DMS79 treated with DMSO at 0.1 percent for 48 hours (cell line): ENCODE measurements at regions not wholly inside any gene's neighbourhood (a gene's known extent, or its start where the extent isn't known, plus 50 kb on each side); places are given as distances from the start of the nearest gene placed in this dataset.
"Not testable (repeated sequence)": the region's sequence is repeated elsewhere in the genome, so short reads cannot be mapped to it uniquely, and the experiment has no call there.

Experiments used
- DNase-seq: peaks from one replicate; lab custom pipeline; 2025; lab: John Stamatoyannopoulos, UW

DNA sequence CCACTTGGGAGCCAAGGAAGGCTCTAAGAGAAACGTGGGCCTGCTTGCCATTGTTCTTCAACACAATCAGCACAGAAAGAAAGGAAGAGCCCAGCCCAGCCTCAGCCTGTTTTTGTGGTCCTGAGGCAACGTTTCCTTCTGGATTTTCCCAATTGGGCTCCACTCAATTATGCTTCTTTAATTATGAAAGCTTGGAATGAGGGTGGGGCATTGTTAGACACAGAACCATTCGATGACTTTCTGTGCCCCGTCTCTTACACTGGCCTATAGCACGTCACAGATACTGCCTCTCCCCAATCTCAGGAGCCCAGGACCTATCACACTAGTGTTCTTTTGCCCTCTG is 207.4 kb downstream of the ZFP36L2 start:
- no peak for DNase-seq

DNA sequence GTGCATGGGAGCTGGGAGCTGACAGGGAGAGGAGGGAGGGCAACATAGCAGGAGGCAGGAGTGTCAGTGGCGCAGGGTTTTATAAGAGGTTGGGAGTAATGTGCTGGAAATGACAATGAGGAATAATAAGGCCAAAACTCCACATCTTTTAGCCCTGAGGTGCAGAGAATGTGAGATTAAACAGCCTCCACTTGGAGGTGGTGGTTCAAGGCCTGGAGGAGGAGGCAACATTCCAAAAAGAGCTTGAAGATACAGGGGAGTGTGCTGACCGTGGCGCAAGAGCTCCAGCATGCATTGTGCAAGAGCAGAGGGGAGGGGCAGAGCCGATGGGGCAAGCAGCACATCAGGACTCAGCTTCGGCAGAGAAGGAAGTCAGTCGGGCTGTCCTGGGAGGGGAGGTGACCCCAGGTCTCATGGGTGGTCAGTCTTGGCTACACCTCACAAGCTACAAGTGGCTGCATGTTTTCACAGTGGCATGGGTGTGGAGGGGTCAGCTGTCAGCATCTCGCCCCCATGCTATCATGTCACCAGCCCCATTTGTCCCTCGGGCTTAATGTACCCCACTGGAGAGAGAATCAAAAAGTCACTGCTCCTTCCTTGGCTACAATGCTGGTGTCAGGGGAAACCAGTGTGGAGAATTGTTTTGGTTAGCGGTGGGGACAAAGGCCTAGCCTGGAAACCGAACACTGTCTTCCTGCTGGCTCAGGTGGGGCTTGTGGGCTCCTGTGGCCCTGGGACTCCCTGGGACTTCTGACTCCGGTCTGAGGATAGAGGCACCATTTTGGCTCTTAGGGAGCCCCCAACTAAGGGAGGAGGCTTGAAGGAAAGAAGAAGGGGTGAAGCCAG is 208.0 kb downstream of the ZFP36L2 start:
- DNase-seq = no peak

DNA sequence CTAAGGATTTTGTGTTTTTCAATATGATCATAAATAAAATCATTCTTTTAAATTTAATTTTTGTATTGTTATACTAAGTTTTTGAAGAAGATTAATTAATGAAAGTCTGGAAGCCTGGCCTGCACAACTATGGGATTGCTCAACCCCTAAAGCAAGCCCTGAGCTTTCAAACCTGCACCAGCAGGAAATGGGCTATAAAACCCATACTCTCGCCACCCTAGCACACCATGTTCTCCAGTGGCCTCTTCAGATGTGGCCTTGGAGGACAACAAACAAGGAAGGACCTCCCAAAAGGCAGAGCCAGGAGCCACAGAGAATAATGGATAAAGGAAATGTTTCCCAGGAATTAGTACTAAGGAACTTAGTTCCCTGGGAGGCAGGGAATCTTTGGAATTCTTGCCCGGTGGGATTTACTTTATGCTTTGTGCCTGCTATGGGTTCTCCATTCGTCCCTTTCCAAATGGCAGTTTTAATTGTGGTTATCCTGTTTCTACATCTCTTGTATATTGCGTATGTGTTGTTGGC is 212.5 kb downstream of the ZFP36L2 start:
- no peak for DNase-seq

DNA sequence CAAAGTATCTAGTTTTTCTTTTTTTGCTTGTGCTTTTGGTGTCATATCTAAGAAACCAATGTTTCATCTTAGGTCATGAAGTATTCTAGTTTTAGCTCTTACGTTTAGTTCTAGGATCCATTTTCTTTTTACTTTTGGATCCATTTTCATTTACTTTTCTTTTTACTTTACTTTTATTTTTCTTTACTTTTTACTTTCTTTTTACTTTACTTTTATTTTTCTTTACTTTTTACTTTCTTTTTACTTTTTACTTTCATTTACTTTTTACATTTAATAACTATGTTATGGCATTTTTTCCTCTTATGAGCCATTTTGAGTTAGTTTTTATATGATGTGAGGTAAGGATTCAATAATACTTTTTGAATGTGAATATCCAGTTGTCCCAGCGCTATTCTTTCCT is 213.4 kb downstream of the ZFP36L2 start:
- no peak for DNase-seq

DNA sequence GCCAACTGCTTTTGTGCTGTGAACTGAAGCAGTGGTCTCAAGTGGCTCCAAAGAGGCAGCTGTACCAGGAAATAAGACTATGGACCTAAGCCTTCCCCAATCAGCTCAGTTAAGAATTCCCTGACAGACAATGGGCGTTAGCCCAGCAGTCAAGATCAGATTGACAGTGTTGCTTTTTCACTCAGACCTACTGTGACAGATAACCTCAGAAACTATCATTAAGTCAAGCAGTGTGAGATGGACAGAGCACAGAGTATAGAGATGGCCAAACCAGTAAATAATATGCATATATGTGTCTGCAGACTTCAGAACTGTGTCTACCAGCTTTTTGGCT is 215.3 kb downstream of the ZFP36L2 start:
- DNase-seq = peak; percentile 76

DNA sequence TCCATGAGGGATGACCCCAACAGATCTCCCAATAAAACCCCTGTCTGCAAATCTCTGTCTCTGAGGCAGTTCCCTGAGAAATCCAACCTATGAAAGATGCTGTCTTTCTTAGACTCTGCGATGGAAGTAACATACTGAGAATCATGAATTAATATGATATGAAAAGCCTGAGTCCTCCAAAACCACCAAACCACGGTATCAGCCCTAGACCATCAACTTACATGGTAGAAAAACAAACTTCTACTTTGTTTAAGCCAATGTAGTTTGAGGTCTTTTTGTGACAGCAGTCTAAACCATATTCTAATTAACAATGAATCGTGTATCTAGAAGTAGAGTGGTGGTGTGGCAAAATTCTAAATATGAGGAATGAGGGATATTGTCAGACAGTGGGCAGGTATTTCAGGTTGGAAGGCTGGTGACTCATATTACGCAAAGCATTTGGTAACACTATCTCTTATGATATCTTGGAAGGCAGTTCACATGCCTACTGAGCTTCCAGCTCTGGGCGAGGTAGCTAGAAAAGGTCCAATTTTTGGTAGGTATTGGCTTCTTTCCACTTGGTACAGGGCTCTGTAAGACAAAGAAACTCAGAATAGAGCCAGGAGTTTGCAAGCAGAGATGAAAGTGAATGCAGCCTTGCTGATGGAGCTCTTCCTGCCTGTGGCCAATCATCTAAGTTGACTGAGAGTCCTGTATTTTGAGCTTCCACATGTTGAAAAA is 215.8 kb downstream of the ZFP36L2 start:
- no peak for DNase-seq

DNA sequence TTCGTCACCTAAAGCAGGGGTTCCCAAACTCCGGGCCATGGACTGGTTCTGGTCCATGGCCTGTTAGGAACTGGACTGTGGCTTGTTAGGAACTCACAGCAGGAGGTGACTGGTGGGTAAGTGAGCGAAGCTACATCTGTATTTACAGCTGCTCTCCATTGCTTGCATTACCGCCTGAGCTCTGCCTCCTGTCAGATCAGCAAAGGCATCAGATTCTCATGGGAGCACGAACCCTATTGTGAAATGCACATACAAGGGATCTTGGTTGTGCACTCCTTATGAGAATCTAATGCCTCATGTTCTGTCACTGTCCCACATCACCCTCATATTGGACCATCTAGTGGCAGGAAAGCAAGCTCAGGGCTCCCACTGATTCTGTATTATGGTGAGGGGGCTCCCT is 217.0 kb downstream of the ZFP36L2 start:
- DNase-seq = no peak

DNA sequence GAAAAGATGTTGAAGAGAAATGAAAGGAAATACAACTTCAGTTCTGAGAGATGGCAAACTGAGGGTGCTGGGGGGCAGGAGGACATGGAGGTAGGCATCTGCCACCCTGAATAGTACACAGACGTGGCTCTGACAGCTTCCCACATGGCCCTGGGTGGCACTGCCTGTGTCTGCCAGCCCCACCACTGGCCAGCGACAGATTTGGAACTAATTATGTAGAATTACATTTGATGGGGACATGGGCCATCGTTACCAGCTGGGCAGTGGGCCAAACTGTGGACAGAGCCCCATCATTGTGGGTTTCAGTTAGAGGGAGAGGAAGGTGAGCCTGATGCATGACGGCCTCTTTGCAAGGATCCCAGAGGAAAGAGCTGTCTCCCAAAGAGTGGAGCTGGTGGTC is 216.0 kb upstream of the HAAO start:
- no peak for DNase-seq

DNA sequence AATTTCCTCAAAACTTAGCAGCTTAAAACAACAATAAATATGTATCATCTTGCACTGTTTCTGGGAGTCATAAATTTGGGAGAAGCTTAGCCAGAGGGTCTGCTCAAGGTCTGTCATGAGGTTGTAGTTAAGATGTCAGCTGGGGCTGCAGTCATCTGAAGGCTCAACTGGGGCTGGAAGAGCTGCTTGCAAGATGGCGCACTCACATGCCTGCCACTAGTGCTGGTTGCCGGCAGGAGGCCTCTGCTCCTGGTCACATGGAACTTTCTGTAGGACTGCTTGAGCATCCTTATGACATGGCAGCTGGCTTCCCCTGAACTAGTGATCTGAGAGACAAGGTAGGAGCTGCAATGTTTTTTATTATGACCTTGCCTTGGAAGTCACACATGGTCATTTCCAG is 215.5 kb upstream of the HAAO start:
- DNase-seq = no peak

DNA sequence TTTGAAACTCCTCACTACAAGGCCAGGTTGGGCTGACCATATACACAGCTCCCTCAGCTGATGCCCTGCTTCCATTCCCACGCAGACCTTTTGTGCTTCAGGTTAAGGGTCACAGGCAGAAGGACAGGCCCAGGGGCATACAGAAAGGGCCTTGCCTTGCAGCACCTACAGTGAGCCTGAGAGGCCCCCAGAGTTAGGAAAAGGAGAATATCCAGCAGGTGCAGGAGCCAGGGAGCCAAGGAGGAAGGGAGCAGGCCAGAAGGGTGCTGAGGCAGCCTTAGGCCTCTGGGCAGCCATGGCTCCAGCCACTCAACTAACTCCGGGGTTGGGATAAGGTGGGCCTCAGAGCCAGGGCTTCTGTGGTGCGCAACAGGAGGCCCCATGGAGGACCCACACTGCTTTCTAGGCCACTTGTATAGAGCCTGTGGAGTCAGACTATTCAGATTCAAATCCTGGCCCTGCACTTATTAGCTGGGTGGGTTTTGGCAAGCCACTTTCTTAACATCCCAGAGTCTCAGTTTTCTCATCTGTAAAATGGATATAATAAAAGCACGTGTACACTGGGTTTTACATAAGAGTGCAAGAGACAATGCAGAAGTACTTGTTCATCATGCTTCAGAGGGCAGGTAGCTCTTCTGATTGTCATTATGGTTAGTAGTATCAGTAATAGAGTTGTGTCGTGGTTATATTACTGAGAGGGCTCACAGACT is 214.6 kb upstream of the HAAO start:
- DNase-seq = no peak

DNA sequence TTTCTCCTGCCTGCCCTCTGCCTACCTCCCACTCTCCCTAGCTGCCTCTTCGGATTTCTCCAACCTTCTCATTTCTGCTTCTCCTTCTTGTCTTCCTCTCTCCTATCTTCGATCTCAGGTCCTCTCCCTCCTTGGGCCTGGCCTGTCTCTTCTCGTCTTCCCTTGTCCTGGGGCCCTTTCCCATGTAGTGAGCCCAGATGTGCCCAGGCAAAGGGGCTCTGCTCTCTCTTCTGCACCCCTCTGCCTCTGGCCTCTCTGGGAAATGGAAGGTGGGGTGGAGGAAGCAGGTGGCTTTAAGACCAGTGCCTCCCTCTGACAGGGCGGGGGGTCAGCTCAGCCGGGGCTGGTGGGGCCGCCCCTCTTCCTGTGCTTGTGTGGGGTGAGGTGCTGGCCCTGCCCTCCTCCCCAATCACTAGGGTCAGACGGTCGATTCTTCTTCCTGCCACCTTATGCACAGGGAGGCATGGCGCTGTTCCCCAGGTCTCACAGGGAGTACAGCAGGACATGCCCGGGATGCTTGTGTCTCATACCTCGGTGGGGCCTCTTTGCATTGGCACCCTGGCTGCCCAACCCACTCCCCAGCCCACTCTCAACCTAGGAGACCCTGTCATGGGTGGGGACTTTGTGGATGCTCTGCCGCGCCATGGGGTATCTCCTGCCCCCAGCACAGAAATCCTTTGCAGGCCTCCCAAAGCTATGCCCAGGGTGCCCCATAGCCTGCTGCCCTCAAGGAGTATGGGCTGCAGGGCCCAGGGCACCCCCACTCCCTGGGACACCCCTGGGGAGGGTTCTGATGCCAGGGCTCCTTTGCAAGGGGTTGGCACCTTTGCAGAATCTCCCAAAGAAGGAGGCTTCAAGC is 213.8 kb upstream of the HAAO start:
- no peak for DNase-seq

DNA sequence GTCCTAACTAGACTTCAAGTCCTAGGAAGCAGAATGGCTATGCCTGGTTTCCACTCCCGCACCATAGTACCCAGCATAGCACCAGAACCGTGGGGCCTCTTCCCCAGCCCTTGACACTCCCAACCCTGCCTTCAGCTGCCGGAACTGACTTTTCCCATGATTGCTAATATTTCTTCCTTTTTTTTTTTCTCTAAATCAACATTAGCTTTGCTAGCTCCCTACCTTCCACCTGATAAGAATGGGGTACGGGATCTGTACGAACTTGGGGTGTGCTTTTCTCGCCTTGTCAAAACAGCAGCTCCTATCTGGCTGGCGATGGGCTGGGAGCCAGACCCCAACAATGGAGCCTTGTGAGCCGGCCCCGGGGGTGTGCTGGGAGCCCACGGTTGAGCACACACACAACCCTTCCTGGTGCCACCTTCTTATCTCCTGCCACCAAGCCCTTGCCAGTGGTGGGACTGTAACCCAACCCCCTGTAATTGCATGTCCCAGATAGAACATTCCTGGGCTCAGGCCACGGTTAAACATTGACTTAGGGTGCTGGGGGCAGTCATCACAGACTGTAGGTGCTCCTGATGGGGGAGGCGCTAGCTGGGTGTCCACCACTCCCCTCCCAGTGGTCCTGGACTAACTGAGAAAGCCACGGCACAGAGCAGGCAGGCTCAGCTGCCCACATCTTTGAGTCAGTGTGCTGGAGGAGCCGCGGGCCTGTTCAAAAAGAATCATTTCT is 213.0 kb upstream of the HAAO start:
- no peak for DNase-seq

DNA sequence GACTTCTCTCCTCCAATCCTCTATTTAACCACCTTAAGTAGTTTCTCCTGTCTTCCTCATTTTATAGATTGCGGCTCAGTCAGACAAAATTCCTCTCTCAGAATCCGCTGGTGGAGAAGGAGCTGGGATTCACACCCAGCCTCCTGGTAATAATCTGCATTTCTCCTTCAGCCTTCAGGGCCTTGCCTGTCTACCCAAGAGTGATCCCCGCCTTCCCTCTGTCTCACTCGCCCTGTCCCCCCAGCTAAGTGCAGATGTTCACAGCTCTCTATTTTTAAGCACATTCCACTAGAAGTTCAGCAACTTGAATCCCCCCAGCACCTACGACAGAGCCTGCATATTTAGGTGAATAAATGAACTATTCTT is 212.5 kb upstream of the HAAO start:
- DNase-seq = no peak

DNA sequence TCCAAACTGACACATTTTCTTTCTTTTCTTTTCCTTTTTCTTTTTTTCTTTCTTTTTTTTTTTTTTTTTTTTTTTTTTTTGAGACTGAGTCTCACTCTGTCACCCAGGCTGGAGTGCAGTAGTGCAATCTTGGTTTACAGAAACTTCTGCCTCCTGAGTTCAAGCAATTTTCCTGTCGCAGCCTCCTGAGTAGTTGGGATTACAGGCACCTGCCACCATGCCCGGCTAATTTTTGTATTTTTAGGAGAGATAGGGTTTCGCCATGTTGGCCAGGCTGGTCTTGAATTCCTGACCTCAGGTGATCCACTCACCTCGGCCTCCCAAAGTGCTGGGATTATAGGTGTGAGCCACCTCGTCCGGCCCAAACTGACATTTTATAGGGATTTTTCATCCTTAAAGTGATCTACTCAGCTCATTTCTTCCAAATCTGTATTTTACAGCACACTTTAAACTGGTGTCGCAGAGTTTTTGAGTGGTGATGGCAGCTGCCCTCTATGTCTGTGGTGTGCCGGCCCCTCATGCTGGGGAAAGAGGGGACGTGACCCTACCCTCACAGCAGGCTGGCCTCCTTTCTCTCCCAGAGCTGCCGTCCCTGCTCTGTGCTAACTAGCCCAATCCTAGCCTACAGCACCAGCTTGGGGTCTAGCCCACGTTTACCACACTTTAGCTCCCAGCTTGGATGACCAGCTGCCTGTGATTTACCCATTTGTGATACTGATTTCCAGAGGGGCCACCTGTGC is 211.9 kb upstream of the HAAO start:
- DNase-seq = not testable (repeated sequence)

DNA sequence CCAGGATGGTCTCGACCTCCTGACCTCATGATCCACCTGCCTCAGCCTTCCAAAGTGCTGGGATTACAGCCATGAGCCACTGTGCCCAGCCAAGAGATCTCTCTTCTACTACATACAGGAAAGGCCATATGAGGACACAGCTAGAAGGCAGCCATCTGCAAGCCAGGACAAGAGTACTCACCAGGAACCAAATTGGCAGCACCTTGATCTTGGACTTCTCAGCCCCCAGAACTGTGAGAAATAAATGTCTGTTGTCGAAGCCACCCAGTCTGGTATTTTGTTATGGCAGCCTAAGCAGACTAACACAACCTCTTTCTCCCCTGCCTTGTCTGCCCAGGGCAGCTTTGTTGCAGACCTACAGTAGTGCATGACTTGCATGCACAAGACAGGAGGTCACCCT is 211.3 kb upstream of the HAAO start:
- DNase-seq = no peak

DNA sequence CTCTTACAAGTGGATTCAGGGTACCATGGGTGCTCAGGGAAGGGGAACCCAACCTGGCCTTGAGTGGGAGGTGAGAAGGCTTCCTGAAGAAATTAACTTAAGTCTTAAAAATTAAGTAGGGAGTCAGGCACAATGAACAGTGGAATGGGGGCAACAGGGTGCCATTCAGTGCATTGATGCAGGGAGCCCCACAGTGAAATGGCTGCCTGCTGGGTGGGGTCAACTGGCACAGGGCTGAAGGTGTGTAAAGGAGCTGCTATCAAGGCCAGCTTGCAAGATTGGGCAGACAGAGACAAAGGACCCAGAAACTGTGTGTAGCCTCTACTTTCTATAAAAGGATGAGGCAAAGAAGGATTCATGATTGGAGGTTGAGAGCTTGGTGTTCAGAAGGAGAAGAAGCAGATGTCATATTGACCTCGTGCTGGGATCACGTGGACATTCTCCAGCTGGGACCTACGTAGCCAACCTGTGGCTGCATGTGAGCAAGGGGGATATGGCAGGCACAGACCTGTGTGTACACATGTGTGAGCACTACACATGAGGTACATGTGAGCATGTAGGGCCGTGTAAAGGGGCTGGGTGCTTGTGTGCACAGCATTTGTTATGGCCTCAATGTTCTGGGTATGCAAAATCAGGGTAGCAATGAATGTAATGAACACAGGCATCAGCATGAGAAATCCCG is 209.5 kb upstream of the HAAO start:
- DNase-seq = no peak

DNA sequence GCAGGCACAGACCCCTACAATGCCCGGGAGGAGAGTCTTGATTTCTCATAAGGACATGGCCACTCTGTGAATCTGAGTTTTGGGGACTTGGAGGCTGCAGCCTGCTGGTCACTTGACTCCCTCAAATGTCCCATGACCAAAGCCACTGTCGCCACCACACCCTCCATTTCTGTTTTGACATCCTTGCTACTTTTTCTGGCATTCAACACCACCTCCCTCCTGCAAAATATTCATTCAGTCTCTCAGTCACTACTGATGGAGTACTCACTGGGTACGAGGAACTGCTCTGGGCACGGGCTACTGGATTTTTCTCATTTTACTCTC is 208.6 kb upstream of the HAAO start:
- DNase-seq = no peak

DNA sequence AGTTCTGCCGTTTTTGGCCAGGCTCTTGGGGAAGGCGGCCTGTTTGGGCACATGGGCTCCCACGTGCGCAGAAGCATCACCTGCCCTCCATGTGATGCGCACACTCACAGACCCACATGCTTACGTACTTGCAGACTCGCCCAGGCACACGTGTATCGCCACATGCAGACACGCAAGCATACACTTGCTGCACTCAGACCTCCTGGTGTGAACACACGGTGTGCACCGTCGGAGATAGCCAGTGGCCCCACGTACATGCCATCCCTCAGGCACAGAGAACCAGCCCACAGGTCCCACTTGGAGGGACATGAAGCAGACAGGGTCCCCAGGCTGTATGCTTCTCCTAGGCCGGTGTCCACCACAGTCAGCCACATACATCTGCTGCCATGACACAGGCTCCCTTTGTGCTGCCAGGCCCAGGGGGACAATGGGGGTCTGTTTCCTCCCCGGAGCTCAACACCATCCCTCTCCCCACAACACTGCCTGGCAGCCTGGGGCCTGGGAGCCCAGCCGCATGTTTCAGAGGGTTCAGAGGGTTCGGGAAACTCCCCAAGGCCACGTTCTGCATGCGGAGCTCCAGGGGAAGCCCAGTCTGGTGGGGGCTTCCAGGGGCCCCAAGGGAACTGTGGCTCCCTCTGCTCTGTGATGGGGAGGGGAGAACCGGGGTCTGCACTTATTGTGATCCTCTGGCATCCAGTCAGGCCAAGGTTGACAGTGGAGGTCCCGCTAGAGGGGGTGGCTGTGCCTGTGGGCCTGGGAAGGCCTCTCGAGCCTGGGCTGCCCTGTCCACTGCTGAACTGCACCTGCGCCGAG is 208.1 kb upstream of the HAAO start:
- peak; percentile 44 for DNase-seq

DNA sequence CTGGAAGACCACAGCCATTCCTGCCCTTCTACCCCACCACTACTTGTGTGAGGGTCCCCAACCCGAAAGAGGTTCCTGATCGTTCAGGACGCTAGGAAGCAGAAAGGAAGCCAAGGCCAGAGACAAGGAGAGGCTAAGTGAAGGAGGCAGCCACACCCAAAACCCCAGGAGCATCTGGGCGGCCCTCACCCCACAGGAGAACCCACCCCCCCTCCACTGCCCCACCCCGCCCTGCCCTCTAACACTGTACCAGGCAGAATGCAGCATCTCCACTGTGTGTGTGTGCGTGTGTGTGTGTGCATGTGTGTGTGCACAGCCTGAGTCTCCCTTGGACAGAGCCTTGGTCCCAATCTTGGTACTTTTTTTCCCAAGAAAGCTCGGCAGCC is 207.5 kb upstream of the HAAO start:
- DNase-seq = no peak
